Lung (tissue), 11 donors: ENCODE measurements at regions not wholly inside any gene's neighbourhood (a gene's known extent, or its start where the extent isn't known, plus 50 kb on each side); places are given as distances from the start of the nearest gene placed in this dataset.

Experiments used
- ATAC-seq: fragments of 200-7000 bp; cut with Tn5 transposase; one replicate; pipeline ENCODE4 v1.9.1; 2020; ENCODE audit warnings: moderate number of reproducible peaks; ENCODE audit not compliant: insufficient read depth, low FRiP score
- DNase-seq, 3 donors: peaks; one replicate each; pipeline ENCODE4 v3.0.0-alpha.2; 2013 to 2017
- H3K27ac ChIP-seq, 2 donors: one replicate each; pipeline ENCODE4 v1.5.1; 2013; ENCODE audit warnings: mild to moderate bottlenecking in 2 of 2, moderate library complexity in 2 of 2, control low read depth in 1 of 2, inconsistent platforms in 1 of 2, low read depth in 1 of 2, low read length in 1 of 2
- H3K27me3 ChIP-seq, 3 donors: one replicate each; pipeline ENCODE4 v1.5.1; 2013; ENCODE audit warnings: low read length in 2 of 3; ENCODE audit not compliant: control insufficient read depth in 3 of 3, insufficient read depth in 3 of 3
- H3K36me3 ChIP-seq, 4 donors: one replicate each; pipeline ENCODE4 v1.5.1; 2013; ENCODE audit warnings: low read length in 4 of 4, mild to moderate bottlenecking in 1 of 4, moderate library complexity in 1 of 4; ENCODE audit not compliant: control insufficient read depth in 4 of 4, insufficient read depth in 4 of 4
- H3K4me1 ChIP-seq, 5 donors: one replicate each; pipeline ENCODE4 v1.5.1; 2013; ENCODE audit warnings: low read length in 5 of 5, mild to moderate bottlenecking in 2 of 5, moderate library complexity in 1 of 5; ENCODE audit not compliant: control insufficient read depth in 5 of 5, insufficient read depth in 5 of 5
- H3K4me3 ChIP-seq: one replicate; pipeline ENCODE4 v1.5.1; 2013; ENCODE audit warnings: mild to moderate bottlenecking, control low read depth, moderate library complexity
- H3K9ac ChIP-seq, 2 donors: one replicate each; pipeline ENCODE4 v1.5.1; 2013; ENCODE audit warnings: low read length in 2 of 2, control low read depth in 1 of 2; ENCODE audit not compliant: insufficient read depth in 1 of 2
- H3K9me3 ChIP-seq, 4 donors: one replicate each; pipeline ENCODE4 v1.5.1; 2013; ENCODE audit warnings: low read length in 3 of 4, mild to moderate bottlenecking in 1 of 4, moderate library complexity in 1 of 4; ENCODE audit not compliant: control insufficient read depth in 4 of 4, insufficient read depth in 3 of 4
- WGBS, 2 donors: extraction: QIAGEN DNeasy Blood & Tissue Kit; methylation state at CpG; one replicate each; pipeline ENCODE4 v1.1.7; 2013; 5-methylcytosine and 5-hydroxymethylcytosine counted together
- TF ChIP-seq, protein P1 (sequence below): IDR thresholded peaks from 2 replicates; pipeline ENCODE4 v1.5.1; 2012; ENCODE audit warnings: mild to moderate bottlenecking; ENCODE audit errors: control extremely low read depth, extremely low read depth
- donor health status: control.
- donor health status: control.
- donor health status: Bipolar disorder and iron deficiency.
- donor health status: healthy.
- donor health status: DM: yes; HTN: yes; CAD: no.

DNA sequence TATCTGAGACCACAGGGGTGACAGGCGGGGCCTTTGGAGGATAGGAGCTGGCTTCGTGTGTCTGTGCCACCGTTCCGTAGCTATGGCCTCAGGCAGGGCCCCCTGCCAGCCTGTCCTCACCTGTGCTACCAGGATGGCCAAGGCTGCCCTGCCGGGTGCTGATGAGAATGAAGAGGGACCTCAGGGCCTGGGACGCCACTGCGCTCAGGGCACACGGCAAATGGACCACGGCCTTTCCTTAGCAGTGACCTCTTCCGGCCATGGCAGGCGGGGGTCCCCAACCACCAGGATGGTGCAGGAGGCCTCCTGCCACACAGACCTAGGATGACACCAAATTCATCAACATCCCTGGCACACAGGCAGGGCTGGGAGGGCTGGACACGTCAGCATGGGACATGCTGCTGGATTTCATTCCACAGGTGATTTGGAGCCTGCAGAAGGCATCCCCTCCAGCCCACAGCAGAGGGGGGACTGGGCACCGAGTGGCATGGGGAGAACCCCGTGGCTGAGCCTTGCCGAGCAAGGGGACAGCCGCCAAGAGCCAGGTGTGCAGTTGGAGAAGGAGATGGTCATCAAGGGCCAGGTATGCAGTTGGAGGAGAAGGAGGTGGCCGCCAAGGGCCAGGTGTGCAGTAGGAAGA, 1321.0 kb downstream of the BRD1 start:
- TF ChIP-seq, protein P1, sequence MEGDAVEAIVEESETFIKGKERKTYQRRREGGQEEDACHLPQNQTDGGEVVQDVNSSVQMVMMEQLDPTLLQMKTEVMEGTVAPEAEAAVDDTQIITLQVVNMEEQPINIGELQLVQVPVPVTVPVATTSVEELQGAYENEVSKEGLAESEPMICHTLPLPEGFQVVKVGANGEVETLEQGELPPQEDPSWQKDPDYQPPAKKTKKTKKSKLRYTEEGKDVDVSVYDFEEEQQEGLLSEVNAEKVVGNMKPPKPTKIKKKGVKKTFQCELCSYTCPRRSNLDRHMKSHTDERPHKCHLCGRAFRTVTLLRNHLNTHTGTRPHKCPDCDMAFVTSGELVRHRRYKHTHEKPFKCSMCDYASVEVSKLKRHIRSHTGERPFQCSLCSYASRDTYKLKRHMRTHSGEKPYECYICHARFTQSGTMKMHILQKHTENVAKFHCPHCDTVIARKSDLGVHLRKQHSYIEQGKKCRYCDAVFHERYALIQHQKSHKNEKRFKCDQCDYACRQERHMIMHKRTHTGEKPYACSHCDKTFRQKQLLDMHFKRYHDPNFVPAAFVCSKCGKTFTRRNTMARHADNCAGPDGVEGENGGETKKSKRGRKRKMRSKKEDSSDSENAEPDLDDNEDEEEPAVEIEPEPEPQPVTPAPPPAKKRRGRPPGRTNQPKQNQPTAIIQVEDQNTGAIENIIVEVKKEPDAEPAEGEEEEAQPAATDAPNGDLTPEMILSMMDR = no peak
- Histone ChIP-seq H3K27me3 (no peaks in the 10 kb centered on the region), H3K27ac (no peak overlapping the region), H3K9me3 (no peaks in the 10 kb centered on the region), H3K4me1 (no peaks in the 10 kb centered on the region), H3K9ac (no peak overlapping the region), H3K36me3 (no peaks in the 10 kb centered on the region), H3K4me3 (no peak overlapping the region)
- no peak for DNase-seq
- no peak for ATAC-seq
- 92% methylated on average over 17 of the region's 17 CpGs for WGBS, 2 donors

DNA sequence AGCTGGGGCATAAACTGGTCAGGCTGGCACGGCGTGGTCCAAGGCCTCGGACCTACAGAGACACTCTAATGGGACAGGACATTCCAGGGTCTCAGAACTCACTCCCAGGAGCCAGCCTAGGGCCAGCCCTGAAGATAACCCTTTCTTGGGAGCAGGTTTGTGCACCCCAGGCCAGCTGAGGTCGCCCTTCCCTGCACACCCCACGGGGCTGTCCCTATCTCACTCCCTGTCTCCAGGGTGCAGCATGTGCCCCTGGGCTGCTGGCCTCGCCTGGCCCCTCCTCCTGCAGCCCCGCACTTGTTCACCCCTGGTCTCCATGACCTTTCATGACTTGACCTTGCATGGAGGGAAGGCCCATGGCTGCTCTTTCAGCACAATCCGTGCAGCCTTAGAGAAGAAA, 1321.8 kb downstream of the BRD1 start:
- DNase-seq (no peak), ATAC-seq (no peak)
- no peak overlapping the region for H3K9ac ChIP-seq
- H3K4me1 ChIP-seq = no peaks in the 10 kb centered on the region
- no peaks in the 10 kb centered on the region for H3K9me3 ChIP-seq
- TF ChIP-seq, protein P1 = no peak
- H3K27ac ChIP-seq = no peak overlapping the region
- no peak overlapping the region for H3K4me3 ChIP-seq
- H3K27me3 ChIP-seq = no peaks in the 10 kb centered on the region
- H3K36me3 ChIP-seq = no peaks in the 10 kb centered on the region
- 85 to 89% methylated on average over 8 of the region's 8 CpGs for WGBS, 2 donors

DNA sequence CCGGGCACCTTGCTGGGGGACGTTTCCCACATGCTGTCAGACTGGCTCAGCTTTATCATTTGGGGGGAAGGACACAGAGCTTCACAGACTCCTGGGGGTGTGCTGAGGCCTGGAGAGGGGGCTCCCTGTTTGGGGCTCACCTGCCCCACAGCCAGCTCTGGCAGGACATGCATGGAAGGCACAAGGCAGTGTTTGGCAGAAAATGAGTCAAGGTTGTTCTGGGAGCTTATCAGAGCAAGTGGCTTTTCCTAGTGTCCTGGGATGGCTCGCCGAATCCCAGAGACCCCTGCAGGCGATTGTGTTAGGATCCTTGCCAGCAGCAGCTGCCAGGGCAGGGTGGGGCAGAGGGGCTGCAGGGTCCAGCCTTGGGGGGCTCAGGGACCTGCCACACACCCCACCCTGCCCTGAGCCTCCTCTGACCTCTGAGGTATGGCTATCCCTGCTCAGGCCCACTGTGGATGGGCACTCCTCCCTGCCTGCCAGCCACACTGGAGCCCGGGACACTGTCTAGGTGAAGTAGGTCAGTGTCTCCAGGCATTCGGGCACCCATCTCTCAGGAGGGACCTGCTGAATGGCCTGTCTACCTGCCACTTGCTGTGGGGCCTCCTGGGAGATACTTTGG, 1323.0 kb downstream of the BRD1 start:
- no peak overlapping the region for H3K27ac ChIP-seq
- H3K27me3 ChIP-seq = peaks cover 0 to 6% (median 0%) of the 10 kb centered on the region in 3 donors
- H3K4me1 ChIP-seq = no peaks in the 10 kb centered on the region
- WGBS, 2 donors = 75 to 80% methylated on average over 7 of the region's 7 CpGs
- DNase-seq = no peak
- TF ChIP-seq, protein P1 = no peak
- H3K9ac ChIP-seq = no peak overlapping the region
- no peaks in the 10 kb centered on the region for H3K9me3 ChIP-seq
- no peak for ATAC-seq
- H3K36me3 ChIP-seq = no peaks in the 10 kb centered on the region
- H3K4me3 ChIP-seq = no peak overlapping the region
